ENCODE measurements at regions not wholly inside any gene's neighbourhood (a gene's known extent, or its start where the extent isn't known, plus 50 kb on each side); places are given as distances from the start of the nearest gene placed in this dataset.

- no peaks in the 10 kb centered on the region for H3K36me3 ChIP-seq (ENCODE audit: insufficient read depth, low read length)
- H3K27me3 ChIP-seq (ENCODE audit: control insufficient read depth, insufficient read depth, low read length): no peaks in the 10 kb centered on the region
- no peak overlapping the region for H3K9ac ChIP-seq (ENCODE audit: low read depth, low read length)
- H3K9me3 ChIP-seq (replicated peaks; ENCODE audit: low read length): no peaks in the 10 kb centered on the region
- H3K4me1 ChIP-seq (ENCODE audit: control insufficient read depth, insufficient read depth, low read length): peaks cover 23% of the 10 kb centered on the region
- no peak overlapping the region for H3K4me3 ChIP-seq (ENCODE audit: low read length)
- no peak overlapping the region for H3K4me2 ChIP-seq (ENCODE audit: low read length)
These were observed 107.1 kb downstream of the OXSM start for GRCh38 chr3:25897019-25897418.

GRCh38 chr3:25899352-25900101 lies 109.6 kb downstream of the OXSM start:
- no peaks in the 10 kb centered on the region for H3K36me3 ChIP-seq (ENCODE audit: insufficient read depth, low read length)
- no peaks in the 10 kb centered on the region for H3K9me3 ChIP-seq (replicated peaks; ENCODE audit: low read length)
- H3K9ac ChIP-seq (ENCODE audit: low read depth, low read length): no peak overlapping the region
- H3K27me3 ChIP-seq (ENCODE audit: control insufficient read depth, insufficient read depth, low read length): no peaks in the 10 kb centered on the region
- no peak overlapping the region for H3K4me2 ChIP-seq (ENCODE audit: low read length)
- H3K4me3 ChIP-seq (ENCODE audit: low read length): no peak overlapping the region
- H3K4me1 ChIP-seq (ENCODE audit: control insufficient read depth, insufficient read depth, low read length): peaks cover 16% of the 10 kb centered on the region

GRCh38 chr3:25900161-25900560 lies 110.3 kb downstream of the OXSM start:
- Histone ChIP-seq H3K4me3 (ENCODE audit: low read length) (no peak overlapping the region), H3K9me3 (replicated peaks; ENCODE audit: low read length) (no peaks in the 10 kb centered on the region), H3K36me3 (ENCODE audit: insufficient read depth, low read length) (no peaks in the 10 kb centered on the region), H3K4me1 (ENCODE audit: control insufficient read depth, insufficient read depth, low read length) (peaks cover 10% of the 10 kb centered on the region), H3K9ac (ENCODE audit: low read depth, low read length) (no peak overlapping the region), H3K4me2 (ENCODE audit: low read length) (no peak overlapping the region), H3K27me3 (ENCODE audit: control insufficient read depth, insufficient read depth, low read length) (no peaks in the 10 kb centered on the region)

DNA sequence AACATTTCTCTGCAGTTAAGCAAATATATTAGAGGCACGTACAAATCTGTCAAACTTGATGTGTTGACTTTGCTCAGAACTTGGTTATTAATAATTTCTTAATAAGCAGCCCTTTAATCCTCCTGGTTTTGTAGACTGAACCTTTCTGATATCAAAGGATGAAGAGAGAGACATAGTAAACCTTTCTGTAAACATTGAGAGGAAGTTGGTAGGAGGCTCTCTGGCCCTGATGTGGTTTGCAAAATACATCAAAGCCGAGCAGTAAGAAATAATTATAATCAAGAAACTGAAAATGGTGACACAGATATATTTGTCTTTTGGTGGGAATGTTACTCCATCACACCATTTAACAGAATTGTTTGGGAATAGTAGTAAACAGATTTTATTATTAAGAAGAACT lies 111.9 kb downstream of the OXSM start:
- Histone ChIP-seq H3K4me1 (ENCODE audit: control insufficient read depth, insufficient read depth, low read length) (peaks cover 10% of the 10 kb centered on the region), H3K36me3 (ENCODE audit: insufficient read depth, low read length) (no peaks in the 10 kb centered on the region), H3K9ac (ENCODE audit: low read depth, low read length) (no peak overlapping the region), H3K4me2 (ENCODE audit: low read length) (no peak overlapping the region), H3K4me3 (ENCODE audit: low read length) (no peak overlapping the region), H3K27me3 (ENCODE audit: control insufficient read depth, insufficient read depth, low read length) (no peaks in the 10 kb centered on the region), H3K9me3 (replicated peaks; ENCODE audit: low read length) (no peaks in the 10 kb centered on the region)

DNA sequence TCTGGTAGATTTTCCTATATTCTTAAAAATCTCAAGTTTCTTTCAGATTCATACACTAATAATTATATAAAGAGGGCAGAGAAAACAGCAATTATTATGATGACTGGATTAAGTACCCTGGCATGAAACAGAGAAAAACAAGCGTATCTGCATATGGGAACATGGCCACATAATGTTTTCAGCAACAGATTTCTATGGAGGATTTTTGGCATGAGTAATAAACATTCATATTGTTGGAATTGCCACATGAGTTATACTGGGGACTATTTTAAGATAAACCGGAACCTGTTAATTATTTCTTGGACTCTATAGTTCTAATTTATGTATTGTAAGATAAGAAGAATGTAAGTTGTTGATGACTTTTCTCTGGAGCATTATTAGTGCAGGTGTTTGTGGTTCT lies 112.7 kb downstream of the OXSM start:
- peaks cover 8% of the 10 kb centered on the region for H3K4me1 ChIP-seq (ENCODE audit: control insufficient read depth, insufficient read depth, low read length)

GRCh38 chr3:25903371-25904129 lies 113.7 kb downstream of the OXSM start:
- Histone ChIP-seq H3K27me3 (ENCODE audit: control insufficient read depth, insufficient read depth, low read length) (no peaks in the 10 kb centered on the region), H3K36me3 (ENCODE audit: insufficient read depth, low read length) (no peaks in the 10 kb centered on the region), H3K4me3 (ENCODE audit: low read length) (no peak overlapping the region), H3K9me3 (replicated peaks; ENCODE audit: low read length) (no peaks in the 10 kb centered on the region), H3K9ac (ENCODE audit: low read depth, low read length) (no peak overlapping the region), H3K4me2 (ENCODE audit: low read length) (no peak overlapping the region), H3K4me1 (ENCODE audit: control insufficient read depth, insufficient read depth, low read length) (peaks cover 8% of the 10 kb centered on the region)

More for the DNA sequence above, 112.7 kb downstream of the OXSM start:
- no peak overlapping the region for H3K4me2 ChIP-seq (ENCODE audit: low read length)
- H3K27me3 ChIP-seq (ENCODE audit: control insufficient read depth, insufficient read depth, low read length): no peaks in the 10 kb centered on the region
- no peak overlapping the region for H3K9ac ChIP-seq (ENCODE audit: low read depth, low read length)
- H3K9me3 ChIP-seq (replicated peaks; ENCODE audit: low read length): no peaks in the 10 kb centered on the region
- no peak overlapping the region for H3K4me3 ChIP-seq (ENCODE audit: low read length)
- H3K36me3 ChIP-seq (ENCODE audit: insufficient read depth, low read length): no peaks in the 10 kb centered on the region

DNA sequence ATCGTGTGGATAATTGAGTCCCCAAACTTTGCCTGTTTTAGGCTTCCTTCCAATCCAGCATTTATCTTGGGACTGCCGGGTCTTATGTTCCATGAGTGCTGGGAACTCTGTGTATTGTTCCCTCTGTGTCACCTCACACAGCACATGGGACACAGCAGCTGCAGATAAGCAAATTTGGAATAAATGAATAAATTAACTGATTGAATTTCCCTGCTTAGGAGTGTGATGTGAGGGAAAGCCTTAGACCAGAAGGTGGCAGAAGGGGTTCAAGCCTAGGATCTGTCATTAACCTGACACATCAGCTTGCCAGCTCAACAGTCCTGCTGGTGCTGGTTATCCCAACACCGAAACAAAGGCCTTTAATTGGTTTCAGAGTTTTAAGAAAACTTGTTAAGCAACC lies 114.3 kb downstream of the OXSM start:
- H3K9me3 ChIP-seq (replicated peaks; ENCODE audit: low read length): no peaks in the 10 kb centered on the region
- H3K27me3 ChIP-seq (ENCODE audit: control insufficient read depth, insufficient read depth, low read length): no peaks in the 10 kb centered on the region
- H3K4me1 ChIP-seq (ENCODE audit: control insufficient read depth, insufficient read depth, low read length): peaks cover 8% of the 10 kb centered on the region
- H3K4me3 ChIP-seq (ENCODE audit: low read length): no peak overlapping the region
- H3K9ac ChIP-seq (ENCODE audit: low read depth, low read length): no peak overlapping the region
- H3K4me2 ChIP-seq (ENCODE audit: low read length): no peak overlapping the region
- H3K36me3 ChIP-seq (ENCODE audit: insufficient read depth, low read length): no peaks in the 10 kb centered on the region

- no peak overlapping the region for H3K9ac ChIP-seq (ENCODE audit: low read depth, low read length)
- no peak overlapping the region for H3K4me3 ChIP-seq (ENCODE audit: low read length)
- H3K27me3 ChIP-seq (ENCODE audit: control insufficient read depth, insufficient read depth, low read length): no peaks in the 10 kb centered on the region
- peaks cover 8% of the 10 kb centered on the region for H3K4me1 ChIP-seq (ENCODE audit: control insufficient read depth, insufficient read depth, low read length)
- no peak overlapping the region for H3K4me2 ChIP-seq (ENCODE audit: low read length)
- H3K36me3 ChIP-seq (ENCODE audit: insufficient read depth, low read length): no peaks in the 10 kb centered on the region
- H3K9me3 ChIP-seq (replicated peaks; ENCODE audit: low read length): no peaks in the 10 kb centered on the region
These were observed 116.4 kb downstream of the OXSM start for GRCh38 chr3:25906132-25906906.

DNA sequence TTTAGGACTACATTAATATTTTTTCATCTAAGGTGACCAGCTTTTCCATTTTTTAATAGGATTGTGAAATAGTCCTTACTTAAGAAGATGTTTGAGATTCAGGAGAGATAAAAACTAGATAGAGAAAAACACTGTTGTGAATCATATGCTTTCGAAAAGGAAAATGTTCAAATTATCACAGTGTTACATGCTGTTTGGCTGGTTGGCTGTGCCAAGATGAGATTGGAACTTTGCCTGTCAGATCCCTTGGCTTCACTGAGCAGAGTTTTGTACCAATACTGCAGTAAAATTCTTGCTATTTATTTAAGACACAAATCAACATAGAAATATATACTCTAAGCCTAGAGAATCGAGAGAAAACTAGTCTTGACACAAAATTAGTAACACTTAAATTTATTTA lies 117.2 kb downstream of the OXSM start:
- Histone ChIP-seq H3K4me3 (ENCODE audit: low read length) (no peak overlapping the region), H3K9me3 (replicated peaks; ENCODE audit: low read length) (no peaks in the 10 kb centered on the region), H3K27me3 (ENCODE audit: control insufficient read depth, insufficient read depth, low read length) (no peaks in the 10 kb centered on the region), H3K36me3 (ENCODE audit: insufficient read depth, low read length) (no peaks in the 10 kb centered on the region), H3K4me1 (ENCODE audit: control insufficient read depth, insufficient read depth, low read length) (peaks cover 8% of the 10 kb centered on the region), H3K9ac (ENCODE audit: low read depth, low read length) (no peak overlapping the region), H3K4me2 (ENCODE audit: low read length) (no peak overlapping the region)

GRCh38 chr3:25910105-25910504 lies 120.2 kb downstream of the OXSM start:
- Histone ChIP-seq H3K36me3 (ENCODE audit: insufficient read depth, low read length) (no peaks in the 10 kb centered on the region), H3K4me2 (ENCODE audit: low read length) (no peak overlapping the region), H3K27me3 (ENCODE audit: control insufficient read depth, insufficient read depth, low read length) (no peaks in the 10 kb centered on the region), H3K9me3 (replicated peaks; ENCODE audit: low read length) (no peaks in the 10 kb centered on the region), H3K4me1 (ENCODE audit: control insufficient read depth, insufficient read depth, low read length) (peaks cover 8% of the 10 kb centered on the region), H3K4me3 (ENCODE audit: low read length) (no peak overlapping the region), H3K9ac (ENCODE audit: low read depth, low read length) (no peak overlapping the region)

- no peak overlapping the region for H3K4me2 ChIP-seq (ENCODE audit: low read length)
- H3K4me3 ChIP-seq (ENCODE audit: low read length): no peak overlapping the region
- H3K4me1 ChIP-seq (ENCODE audit: control insufficient read depth, insufficient read depth, low read length): peaks cover 7% of the 10 kb centered on the region
- no peaks in the 10 kb centered on the region for H3K36me3 ChIP-seq (ENCODE audit: insufficient read depth, low read length)
- no peaks in the 10 kb centered on the region for H3K9me3 ChIP-seq (replicated peaks; ENCODE audit: low read length)
- no peaks in the 10 kb centered on the region for H3K27me3 ChIP-seq (ENCODE audit: control insufficient read depth, insufficient read depth, low read length)
- no peak overlapping the region for H3K9ac ChIP-seq (ENCODE audit: low read depth, low read length)
These were observed 121.1 kb downstream of the OXSM start for GRCh38 chr3:25910997-25911396.
